Kidney capillary endothelial cell (primary cell): ENCODE measurements at regions not wholly inside any gene's neighbourhood (a gene's known extent, or its start where the extent isn't known, plus 50 kb on each side); places are given as distances from the start of the nearest gene placed in this dataset.
"Not testable (repeated sequence)": the region's sequence is repeated elsewhere in the genome, so short reads cannot be mapped to it uniquely, and the experiment has no call there.

Source experiments
- DNase-seq: peaks from one replicate; pipeline ENCODE4 v3.0.0-alpha.2; 2018; ENCODE audit warnings: low spot score

DNA sequence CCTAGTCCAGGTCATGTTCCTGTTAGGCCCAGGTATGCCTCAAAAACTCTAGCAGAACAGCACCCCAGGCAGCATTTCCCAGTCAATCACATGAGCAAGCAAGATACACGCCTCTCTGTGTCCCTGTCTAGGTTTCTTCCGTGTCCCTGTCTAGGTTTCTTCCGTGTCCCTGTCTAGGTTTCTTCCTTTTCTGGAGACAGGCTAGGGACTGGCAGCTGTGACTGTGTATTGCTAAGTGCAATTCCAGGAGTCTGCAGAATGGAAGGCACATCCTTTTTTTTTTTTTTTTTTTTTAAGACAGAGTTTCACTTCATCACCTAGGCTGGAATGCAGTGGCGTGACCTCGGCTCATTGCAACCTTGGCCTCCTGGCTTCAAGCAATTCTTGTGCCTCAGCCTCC is 77.6 kb downstream of the SETD4 start:
- no peak for DNase-seq

DNA sequence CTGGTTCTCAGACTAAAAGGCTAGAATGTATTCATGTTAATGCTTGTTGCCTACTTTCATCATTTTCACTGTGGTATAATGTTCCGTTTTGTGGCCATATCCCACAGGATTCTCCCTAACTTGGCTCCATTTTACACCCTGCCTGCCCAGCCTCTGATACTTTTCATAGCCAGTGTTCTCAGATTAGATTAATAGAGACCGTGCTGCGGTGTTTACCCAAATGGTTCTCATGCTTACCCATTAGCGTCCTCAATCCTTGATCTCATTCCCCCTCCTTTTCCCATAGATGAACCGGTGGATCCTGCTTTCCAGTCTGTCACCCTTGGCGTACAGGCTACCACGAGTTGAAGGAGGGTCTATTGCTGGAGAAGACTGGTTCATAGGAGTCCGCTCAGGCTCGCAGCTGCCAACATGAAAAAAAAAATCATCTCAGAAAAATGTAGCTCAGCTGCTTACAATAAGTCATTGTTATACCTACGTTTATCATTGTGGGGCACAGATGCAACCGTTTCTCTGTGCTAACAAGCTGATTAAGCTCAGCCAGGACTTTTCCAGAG is 78.7 kb downstream of the SETD4 start:
- no peak for DNase-seq

DNA sequence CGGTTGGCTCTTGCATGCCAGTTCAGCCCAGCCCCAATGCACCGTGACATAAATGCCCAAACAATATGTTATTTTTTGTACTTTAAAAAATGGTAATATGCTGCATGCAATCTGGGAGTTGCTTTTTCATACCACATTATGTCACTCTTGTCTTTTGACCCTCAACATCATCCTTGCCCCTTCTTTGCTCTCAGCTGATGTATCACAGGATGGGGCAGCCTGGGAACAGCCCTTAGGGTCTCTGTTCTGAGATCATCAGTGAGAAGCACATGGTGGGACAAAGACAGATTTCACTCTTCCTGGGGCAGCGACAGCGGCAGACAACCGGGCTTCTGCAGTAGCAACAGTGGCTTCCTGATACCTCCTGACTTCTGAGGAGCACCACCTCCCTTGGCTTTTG is 79.5 kb downstream of the SETD4 start:
- no peak for DNase-seq

DNA sequence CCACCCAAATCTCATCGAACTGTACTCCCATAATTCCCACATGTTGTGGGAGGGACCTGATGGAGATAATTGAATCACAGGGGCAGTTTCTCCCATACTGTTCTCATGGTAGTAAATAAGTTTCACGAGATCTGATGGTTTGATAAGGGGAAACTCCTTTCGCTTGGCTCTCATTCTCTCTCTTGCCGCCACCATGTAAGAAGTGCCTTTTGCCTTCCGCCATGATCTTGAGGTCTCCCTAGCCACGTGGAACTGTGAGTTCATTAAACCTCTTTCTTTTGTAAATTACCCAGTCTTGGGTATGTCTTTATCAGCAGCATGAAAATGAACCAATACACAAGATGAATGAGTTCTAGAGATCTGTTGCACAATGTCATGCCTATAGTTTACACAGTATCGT is 82.5 kb downstream of the SETD4 start:
- not testable (repeated sequence) for DNase-seq

DNA sequence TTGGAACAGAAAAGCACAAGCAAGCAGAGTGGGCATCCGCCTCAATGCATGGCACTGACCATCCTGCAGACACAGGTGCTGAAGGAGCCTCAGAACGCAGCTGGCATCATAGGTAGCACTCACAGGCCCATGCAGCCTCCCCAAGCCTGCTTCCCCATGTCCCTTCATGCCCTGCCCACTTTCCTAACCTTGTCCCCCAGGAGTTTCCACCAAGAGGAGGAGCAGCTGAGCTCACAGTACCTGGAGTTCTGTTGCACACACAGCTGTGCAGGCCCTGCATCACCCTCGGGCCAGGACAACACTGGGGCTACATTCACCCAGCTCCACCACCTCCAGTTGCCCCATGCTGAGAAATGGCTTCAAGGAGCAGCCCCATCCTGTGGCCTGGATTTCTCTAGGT is 83.4 kb downstream of the SETD4 start:
- DNase-seq = no peak

DNA sequence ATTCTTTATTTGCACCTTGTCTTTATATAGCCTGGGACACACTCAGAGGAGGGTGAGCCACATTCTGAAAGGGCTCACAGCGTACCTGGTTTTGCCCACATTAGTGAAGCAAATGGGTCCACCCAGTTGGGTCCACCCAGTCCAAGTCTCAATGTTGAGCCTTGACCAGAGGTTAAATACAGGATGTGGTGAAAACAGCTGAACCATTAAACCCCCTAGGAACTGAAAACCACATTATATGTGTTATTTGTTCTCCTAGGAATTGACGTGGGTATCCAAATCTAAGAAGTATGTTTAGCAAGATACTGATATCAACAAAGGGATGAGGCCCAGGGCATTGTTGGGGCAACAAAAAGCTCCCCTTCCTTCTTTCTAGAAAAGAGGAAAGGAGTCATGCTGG is 83.8 kb downstream of the SETD4 start:
- DNase-seq = no peak

DNA sequence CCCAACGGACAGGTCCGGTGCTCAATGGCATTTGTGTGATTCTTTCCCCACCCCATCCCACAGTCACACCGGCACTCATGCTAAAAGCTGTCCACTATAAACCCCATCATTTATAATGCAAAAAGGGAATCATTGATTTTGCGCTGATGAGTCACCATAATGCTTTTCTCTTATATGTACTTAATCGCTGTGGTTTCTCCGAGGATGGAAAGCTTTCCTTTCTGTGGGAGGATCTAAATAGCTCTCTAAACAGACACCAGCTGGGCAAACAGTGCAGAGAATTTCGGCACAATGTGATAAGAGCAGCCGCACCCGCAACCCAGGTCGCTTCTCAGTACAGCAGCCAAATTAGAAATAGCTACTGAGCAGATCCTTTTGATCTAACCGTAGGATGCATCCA is 85.6 kb downstream of the SETD4 start:
- DNase-seq = no peak

DNA sequence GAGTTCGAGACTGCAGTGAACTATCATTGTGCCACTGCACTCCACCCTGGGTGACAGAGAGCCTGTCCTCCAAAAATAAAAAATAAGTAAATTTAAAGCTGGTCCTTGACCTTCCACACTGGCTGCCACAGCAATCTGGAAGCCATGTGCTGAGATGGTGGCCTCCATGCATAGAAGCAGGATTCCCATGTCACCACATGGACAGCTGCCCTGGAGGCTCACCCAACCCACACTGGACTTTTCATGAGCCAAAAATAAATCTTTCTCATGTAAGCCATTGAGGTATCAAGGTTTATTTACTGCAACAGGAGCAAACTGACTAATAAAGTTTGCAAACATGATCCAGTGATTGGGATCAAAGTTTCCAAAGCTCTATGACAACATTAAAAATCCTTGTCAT is 88.5 kb downstream of the SETD4 start:
- DNase-seq = no peak

DNA sequence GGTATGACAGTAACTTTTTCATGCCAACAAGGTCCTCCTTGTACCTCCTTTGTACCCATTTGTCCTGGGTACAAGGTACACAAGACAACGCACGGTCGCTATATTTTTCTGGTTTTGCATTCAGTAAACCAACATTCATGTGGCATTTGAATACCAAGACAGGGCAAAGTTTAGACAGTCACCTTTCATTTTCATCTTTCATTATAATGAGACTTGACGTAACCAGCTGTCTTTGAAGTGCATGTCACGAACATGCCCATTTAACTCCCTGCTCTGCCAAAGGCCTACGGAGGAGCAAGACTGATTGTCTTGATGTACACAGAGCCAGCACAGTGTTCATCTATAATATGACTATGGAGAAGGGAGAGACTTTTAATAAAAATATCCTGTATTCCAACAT is 91.0 kb downstream of the SETD4 start:
- no peak for DNase-seq

DNA sequence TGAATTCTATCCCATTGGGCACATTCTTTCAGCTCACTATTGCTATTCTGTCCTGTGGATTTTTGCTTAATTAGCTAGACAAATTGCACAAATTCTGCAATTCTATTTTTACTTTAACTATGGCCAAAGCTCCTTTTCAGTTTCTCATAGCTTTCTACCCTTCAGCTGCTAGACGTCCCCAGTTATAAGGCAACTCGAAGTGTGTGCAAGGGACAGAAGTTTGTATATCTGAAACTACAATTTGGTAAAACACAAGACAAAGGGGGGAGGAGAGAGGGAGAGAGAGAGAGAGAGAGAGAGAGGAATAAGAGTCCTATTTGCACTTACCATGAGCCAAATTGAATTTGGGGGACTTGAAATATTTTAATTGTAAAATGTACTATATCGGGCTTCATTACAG is 91.8 kb downstream of the SETD4 start:
- no peak for DNase-seq

DNA sequence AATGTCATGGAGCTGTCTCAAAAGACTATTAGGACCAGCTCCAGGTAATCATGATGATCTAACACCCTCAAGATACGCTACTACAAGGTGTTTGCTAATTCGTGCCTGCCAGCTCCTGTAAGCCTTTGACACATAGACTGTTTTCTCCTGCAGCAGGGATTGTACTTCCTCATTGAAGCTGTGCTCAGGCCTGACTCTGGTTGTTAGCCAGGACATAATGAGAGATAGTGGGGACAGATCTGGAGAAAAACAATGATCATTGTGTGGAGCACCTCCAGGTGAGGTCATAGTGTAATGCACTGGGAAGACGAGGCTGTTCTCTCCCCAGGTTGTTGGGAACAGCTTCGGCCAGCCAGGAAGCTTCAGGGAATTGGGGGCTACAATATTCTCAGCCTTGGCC is 94.6 kb downstream of the SETD4 start:
- no peak for DNase-seq

DNA sequence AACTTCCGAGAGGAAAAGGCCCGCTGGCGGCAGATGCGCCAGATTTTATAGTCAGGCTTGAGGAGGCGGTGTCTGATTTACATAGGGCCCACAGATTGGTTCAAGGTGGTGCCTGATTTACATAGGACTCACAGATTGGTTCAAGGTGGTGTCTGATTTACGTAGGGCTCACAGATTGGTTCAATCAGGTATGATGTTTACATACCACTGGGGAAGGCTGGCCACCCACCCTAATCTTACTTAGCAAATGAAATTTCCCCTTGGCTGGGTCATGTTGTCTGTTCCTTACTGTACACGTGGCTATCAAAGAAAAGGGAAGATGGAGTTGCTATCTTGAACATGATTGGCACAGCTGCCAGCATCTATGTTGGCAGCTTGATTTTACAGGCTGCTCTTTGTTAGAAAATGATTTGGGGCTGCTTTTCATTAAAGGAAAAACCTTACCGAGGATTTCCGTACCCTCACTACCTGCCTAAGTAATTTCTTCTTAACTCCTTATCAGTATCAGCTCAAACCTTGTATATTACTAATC is 96.3 kb downstream of the SETD4 start:
- no peak for DNase-seq

DNA sequence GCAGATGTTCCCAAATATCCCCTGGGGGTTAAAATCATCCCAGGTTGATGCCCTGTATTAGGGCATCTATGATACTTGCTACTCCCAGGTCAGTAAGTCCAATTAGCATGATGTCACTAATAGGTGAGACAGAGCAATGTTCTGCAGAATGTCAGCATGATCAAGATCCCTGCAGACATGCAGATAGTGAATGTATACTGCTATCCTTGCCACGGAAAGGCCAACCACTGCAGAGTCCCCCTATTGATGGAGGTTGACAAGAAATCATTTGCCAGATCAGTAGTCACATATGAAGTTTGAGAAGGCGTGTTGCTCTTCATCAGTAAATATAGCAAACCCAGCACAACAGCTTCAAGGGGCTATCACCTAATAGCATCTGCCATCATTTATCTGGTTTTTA is 97.4 kb downstream of the SETD4 start:
- DNase-seq = no peak

DNA sequence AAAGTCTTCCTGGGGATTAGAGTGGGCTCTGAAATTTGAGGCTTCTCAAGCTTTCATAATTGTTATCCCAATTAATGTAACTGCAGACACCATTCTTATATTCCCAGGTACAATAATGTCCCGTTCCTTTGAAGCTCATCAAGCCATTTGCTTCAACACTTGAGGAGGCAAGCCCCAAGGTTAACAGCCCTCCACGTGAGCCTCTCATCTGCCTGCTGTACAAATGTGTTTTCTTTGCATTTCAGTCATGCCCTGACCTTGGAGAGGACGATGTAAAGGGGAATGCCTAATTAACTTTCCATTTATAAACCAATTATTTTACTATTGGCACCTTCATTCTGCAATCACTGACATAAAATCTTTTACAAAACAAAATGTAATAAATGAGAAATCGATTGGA is 106.3 kb downstream of the SETD4 start:
- DNase-seq = no peak

DNA sequence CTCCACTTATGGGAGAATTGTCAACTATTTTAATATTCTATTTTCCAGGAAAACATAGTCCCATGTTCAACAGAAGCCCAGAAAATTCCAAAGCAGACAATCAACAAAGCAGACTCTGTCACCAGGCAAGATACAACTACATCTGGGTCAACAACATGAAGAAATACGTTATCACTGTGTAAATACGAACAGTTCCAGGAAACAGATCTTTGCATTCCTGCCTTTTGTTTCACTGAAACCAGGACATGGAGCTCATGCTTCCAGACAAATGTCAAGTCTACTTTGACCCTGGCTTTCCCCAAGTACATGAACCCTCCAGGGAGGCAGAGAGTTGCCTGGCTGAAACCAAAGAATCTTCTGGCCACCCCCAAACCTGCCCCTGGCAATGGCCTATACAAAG is 106.7 kb downstream of the SETD4 start:
- no peak for DNase-seq

DNA sequence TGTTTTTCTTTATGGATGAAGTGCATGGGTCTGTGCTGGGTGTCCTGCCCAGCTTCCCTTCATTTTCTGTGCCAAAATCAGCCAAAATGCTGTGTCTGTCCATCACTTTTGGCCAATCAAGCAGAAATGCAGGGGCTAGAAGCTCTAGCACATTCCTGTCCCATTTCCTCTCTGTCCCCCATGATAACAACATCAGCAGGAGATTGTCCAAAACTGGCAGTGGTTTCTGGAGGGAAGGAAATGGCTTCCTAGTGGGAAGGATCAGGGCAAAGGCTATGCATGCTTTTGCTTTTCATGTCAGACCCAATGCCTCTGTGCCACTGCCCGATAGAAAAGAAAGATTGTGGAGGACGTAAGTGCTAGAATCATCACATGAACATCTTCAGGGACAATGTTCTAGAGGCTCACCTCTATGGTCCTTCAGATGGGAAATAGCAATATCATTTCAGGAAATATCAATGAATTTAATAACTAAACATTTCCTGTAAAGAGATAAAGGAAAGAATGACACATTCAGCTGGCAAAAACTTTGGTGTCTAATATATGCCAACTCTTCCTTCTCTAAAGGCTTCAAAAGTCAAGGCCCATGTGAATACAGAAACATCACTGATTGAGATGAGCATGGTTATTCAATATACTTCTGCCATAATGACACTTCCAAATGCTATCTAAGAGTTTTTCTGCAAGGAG is 107.5 kb downstream of the SETD4 start:
- no peak for DNase-seq

DNA sequence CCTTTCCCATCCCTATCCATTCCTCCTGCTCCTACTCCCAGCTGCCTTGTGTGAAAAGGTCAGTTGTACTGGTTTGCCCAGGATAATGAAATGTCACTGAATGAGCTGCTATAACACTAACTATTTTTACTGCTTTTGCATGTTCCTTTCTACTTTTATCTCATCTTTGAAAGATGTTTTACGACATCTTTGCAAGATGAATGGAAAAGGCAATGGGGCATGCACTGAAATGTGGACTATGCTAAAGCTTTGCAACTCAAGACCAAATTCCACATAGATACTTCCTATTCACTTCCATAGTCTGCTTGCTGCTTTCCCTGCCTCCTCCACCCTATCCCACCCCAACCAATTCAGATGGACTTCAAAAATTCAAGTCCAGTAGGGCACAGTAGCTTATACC is 111.3 kb downstream of the SETD4 start:
- DNase-seq = no peak

DNA sequence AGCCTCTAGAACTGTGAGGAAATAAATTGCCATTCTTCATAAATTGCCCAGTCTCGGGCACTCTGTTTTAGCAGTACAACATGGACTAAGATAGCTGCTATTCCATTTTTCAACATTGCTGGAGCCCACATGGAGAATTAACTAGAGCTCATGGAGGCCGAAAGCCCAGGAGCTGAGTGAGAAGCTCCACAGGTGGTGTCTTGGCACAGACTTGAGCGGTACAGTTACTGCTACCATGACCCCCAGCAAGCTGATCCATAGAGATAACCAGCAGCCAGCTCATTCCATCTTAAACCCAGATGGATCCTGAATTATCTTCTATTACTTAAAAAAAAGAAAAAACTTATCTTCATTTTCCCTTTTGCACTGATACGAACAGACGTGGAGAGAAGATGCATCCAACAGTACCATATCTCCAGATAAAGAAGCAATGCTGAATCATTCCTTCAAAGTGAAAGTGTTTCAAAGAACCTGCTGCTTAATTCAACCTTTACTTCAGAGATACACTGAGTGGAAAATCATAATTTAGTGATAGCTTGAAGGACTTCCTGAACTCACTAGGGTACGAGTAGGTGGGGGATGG is 115.1 kb downstream of the SETD4 start:
- DNase-seq = no peak

DNA sequence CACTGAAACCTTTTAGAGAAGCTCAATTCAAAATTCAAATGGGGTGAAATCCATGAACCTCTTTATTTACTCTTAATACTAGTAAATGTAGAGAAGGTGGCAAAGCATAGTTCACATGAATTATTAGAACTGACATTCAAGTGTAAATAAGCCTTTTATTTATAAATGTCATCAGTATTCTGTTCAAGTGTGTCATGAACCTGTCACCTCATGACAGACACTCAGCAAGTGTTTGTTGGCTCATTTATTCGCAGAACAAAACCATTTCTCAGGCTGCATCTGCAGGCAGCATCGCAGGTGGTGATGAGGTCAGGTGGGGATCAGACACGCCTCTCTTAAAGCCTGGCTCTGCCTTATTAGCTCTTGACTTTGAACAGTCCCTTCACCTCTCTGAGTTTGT is 116.6 kb downstream of the SETD4 start:
- DNase-seq = no peak

DNA sequence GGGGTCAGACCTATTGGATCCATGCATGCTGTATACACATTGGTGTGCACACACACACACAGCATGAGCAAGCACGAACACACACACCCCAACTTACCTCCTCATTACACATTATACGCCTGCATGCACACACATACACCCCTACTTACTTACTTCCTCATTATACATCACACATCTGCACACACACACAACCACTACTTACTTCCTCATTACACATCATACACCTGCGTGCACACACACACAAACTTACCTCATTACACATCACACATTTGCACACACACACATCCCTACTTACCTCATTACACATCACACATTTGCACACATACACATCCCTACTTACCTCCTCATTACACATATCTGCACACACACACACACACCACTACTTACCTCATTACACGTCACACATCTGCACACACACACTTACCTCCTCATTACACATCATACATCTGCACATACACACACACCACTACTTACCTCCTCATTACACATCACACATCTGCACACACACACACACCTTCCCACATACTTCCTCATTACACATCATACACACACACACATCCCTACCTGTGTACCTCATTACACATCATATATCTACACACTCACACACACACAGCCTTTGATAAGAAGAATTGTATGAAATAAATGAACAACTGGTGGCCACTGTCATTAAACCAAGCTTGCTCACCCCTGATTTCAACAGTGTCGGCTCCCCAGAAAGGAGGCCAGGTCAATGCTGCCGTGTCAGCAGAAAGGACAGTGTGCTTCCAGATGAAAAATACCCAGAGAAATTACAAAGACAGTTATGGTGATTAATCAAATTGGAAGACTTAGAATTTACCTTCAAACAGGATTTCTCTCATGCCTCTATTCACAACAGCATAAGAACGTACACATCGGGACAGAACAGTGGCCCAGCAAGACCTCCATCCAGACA is 117.8 kb downstream of the SETD4 start:
- no peak for DNase-seq

DNA sequence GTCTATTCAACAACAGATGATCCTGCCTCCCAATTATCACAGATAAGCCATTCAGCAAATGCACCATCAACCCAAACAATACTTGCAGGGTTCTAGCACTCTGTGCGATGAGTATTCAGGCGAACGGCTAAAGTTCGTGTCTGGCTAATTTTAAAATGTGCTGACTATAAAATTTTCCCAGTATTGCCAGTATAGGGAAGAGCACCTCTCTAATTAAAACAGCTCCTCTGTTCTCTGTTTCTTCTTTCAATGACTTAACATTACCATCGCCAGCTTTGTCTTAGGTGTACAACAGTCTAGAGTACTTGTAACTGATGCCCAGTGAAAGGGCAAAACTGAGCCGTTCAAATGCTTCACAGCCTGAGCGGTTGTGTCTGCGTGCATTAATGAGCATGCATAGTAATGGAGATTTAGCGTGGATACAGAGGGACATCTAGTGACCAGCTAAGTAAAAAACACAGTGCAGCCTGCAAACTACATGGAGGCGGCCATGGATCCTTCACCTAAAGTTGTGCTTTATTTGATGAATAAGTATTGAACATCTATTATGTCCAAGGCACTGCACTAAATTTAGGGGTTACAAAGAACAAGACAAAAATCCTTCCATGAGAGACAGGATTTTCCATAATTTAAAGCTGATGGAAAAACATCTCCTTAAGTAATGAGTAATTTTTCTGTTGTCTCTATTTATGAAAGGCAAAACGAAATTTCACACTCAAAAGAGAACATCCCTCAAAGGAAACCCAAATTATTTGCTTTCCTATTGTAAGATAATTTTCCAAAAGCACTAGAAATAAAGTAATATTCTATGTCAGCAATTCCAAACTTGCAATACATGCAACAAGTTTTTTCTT is 120.0 kb downstream of the SETD4 start:
- DNase-seq = peak; percentile 75

DNA sequence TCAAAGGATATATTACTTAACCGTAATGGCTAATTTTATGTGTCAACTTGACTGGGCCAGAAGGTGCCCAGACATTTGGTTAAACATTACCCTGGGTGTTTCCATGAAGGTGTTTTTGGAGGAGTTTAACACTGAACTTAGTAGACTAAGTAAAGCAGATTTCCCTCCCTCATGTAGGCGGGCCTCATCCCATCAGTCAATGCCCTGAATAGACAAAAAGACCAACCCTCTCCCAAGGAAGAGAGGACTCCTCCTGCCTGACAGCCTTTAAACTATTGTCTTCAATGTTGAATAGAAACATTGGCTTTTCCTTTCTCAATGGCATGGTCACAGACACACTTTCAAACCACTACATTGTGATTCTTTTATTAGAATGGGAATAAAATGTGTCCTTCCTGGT is 121.9 kb downstream of the SETD4 start:
- no peak for DNase-seq
